IPS-20b (cell line): ENCODE measurements at regions not wholly inside any gene's neighbourhood (a gene's known extent, or its start where the extent isn't known, plus 50 kb on each side); places are given as distances from the start of the nearest gene placed in this dataset.

Experiments
- H3K27ac ChIP-seq: one replicate; pipeline ENCODE4 v1.5.1; 2013; ENCODE audit warnings: low read length
- H3K27me3 ChIP-seq: 2 replicates; pipeline ENCODE4 v1.6.1; 2013; ENCODE audit warnings: mild to moderate bottlenecking, low read length, inconsistent platforms; ENCODE audit not compliant: insufficient read depth
- H3K36me3 ChIP-seq: 2 replicates; pipeline ENCODE4 v1.6.1; 2013; ENCODE audit warnings: low read depth, mild to moderate bottlenecking, inconsistent platforms, low read length, moderate library complexity; ENCODE audit not compliant: insufficient read depth
- H3K4me1 ChIP-seq: 2 replicates; pipeline ENCODE4 v1.6.1; 2013; ENCODE audit warnings: mild to moderate bottlenecking, control low read depth, inconsistent platforms, low read length, moderate library complexity; ENCODE audit not compliant: insufficient read depth
- H3K4me3 ChIP-seq: 2 replicates; pipeline ENCODE4 v1.5.1; 2013; ENCODE audit warnings: mild to moderate bottlenecking, low read length, inconsistent platforms
- H3K9ac ChIP-seq: 2 replicates; pipeline ENCODE4 v1.6.1; 2013; ENCODE audit warnings: low read depth, mild to moderate bottlenecking, inconsistent platforms, low read length, moderate library complexity
- H3K9me3 ChIP-seq: 2 replicates; pipeline ENCODE4 v1.6.1; 2013; ENCODE audit warnings: mild to moderate bottlenecking, low read depth, low read length, inconsistent platforms; ENCODE audit not compliant: insufficient read depth

DNA sequence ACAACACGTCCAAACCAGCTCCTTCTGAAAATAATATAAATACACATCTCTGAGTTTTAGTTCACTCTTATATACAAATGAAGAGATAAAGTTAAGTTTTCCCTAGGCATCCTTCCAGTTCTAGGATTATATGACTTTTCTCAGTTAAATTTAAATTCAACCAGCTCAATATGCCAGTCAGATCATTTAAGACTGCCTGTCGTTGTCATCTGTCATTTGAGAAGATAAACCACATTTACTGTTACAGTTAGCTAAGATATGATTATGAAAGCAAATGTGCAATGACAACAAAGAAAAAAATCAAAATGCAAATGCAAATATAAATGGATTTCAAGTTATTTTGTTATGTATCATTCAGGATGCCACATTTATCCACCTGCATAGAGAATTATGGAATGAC lies 671.7 kb upstream of the GOT2 start:
- no peaks in the 10 kb centered on the region for H3K27me3 ChIP-seq
- H3K36me3 ChIP-seq, result no peaks in the 10 kb centered on the region
- H3K4me1 ChIP-seq, result no peaks in the 10 kb centered on the region
- H3K27ac ChIP-seq, result no peak overlapping the region
- H3K4me3 ChIP-seq, result no peak overlapping the region
- no peak overlapping the region for H3K9ac ChIP-seq
- no peaks in the 10 kb centered on the region for H3K9me3 ChIP-seq

DNA sequence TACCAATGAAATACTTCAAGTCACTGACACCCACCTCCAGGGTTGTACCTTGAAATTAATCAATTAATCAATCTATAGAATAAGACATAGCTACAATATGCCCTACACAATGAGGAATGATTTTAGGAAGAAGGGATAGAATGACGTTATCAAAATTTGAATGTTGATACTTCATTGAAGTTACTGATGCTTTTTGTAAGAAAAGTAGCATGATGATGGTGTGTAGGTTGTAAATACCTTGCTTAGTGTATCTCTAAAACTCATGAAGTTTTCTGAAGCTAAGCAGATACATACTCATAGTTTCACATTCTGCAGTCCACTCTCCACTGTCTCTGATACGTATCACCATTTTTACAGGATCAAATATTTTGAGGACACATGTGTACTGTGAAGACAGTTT lies 670.4 kb upstream of the GOT2 start:
- Histone ChIP-seq H3K9ac (no peak overlapping the region), H3K4me3 (no peak overlapping the region), H3K4me1 (no peaks in the 10 kb centered on the region), H3K27me3 (no peaks in the 10 kb centered on the region), H3K36me3 (no peaks in the 10 kb centered on the region), H3K9me3 (no peaks in the 10 kb centered on the region), H3K27ac (no peak overlapping the region)

DNA sequence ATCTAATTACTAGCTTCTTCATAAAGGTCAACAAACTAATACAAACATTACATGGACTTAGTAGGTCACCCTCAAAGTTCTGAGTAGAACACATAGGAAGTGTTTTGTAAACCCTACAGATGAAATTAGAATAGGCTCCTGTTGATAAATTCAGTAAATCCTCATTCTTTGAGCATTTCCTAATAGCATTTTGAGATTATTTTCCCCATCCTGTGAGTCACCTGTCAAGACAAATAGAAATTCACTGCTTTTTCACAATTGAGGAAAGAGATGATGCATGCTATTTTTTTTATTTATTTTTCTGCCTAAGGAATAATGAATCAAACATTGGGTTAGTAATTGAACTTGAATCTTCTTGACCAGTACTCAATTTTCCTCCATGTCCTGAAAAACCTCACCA lies 666.7 kb upstream of the GOT2 start:
- no peak overlapping the region for H3K27ac ChIP-seq
- no peak overlapping the region for H3K9ac ChIP-seq
- no peaks in the 10 kb centered on the region for H3K9me3 ChIP-seq
- H3K4me1 ChIP-seq, result peaks cover under 1% of the 10 kb centered on the region; the same call in 1 of the 2 replicates
- no peaks in the 10 kb centered on the region for H3K36me3 ChIP-seq
- H3K27me3 ChIP-seq, result no peaks in the 10 kb centered on the region
- no peak overlapping the region for H3K4me3 ChIP-seq

DNA sequence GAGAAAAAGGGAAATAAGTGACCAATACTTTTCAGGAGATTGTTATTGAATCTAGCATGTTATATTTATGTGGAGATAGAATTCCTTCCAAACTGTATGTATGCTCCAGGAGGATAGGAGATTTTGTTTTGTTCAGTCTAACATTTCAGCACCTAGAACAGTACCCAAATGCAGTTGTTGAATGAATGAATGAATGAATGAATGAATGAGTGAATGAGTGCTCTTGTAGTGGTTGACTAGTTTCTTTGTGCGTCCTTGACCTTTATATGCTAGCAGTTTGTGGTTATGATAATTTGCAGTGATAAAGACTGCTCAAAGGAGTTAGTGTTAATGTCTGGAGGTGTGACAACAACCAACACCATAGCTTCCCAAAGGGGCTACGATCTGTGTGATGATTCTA lies 663.5 kb upstream of the GOT2 start:
- no peak overlapping the region for H3K9ac ChIP-seq
- no peaks in the 10 kb centered on the region for H3K27me3 ChIP-seq
- H3K4me1 ChIP-seq, result peaks cover 3% of the 10 kb centered on the region; the same call in 1 of the 2 replicates
- H3K9me3 ChIP-seq, result no peaks in the 10 kb centered on the region
- no peaks in the 10 kb centered on the region for H3K36me3 ChIP-seq
- no peak overlapping the region for H3K27ac ChIP-seq
- H3K4me3 ChIP-seq, result no peak overlapping the region

DNA sequence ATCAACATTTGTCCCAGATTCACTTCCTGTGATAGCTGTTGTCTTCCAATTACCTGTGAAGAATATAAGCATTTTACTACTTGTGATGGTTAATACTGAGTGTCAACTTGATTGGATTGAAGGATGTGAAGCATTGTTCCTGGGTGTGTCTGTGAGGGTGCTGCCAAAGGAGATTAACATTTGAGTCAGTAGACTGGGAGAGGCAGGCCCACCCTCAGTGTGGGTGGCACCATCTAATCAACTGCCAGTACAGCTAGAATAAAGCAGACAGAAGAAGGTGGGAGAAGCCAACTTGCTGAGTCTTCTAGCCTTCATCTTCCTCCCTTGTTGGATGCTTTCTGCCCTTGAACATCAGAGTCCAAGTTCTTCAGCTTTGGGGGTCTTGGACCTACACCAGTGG lies 660.4 kb upstream of the GOT2 start:
- H3K36me3 ChIP-seq, result no peaks in the 10 kb centered on the region
- no peak overlapping the region for H3K27ac ChIP-seq
- H3K4me3 ChIP-seq, result no peak overlapping the region
- no peaks in the 10 kb centered on the region for H3K27me3 ChIP-seq
- peaks cover 3% of the 10 kb centered on the region; the same call in 1 of the 2 replicates for H3K4me1 ChIP-seq
- no peaks in the 10 kb centered on the region for H3K9me3 ChIP-seq
- H3K9ac ChIP-seq, result no peak overlapping the region

DNA sequence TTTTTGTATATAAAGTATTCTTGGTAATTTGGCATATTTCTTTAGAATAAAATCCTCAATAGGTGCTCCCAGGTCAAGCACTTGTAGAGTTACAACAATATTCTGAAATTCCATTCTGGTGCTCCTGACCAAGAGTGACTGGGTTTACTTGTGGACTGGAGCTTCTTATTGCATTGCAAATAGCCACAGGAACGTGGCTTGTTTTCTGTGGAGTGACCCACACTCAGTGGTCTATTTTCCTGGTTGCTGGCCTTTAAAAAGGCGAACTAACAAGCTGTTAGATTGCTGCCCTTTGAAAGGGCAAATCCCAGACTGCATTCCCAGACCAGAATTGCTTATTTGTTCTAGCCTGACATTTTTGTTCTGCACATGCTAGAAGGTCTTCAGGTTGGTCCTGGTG lies 658.8 kb upstream of the GOT2 start:
- H3K4me1 ChIP-seq, result peaks cover 3% of the 10 kb centered on the region; the same call in 1 of the 2 replicates
- no peaks in the 10 kb centered on the region for H3K36me3 ChIP-seq
- H3K9me3 ChIP-seq, result no peaks in the 10 kb centered on the region
- H3K4me3 ChIP-seq, result no peak overlapping the region
- no peaks in the 10 kb centered on the region for H3K27me3 ChIP-seq
- no peak overlapping the region for H3K9ac ChIP-seq
- no peak overlapping the region for H3K27ac ChIP-seq

DNA sequence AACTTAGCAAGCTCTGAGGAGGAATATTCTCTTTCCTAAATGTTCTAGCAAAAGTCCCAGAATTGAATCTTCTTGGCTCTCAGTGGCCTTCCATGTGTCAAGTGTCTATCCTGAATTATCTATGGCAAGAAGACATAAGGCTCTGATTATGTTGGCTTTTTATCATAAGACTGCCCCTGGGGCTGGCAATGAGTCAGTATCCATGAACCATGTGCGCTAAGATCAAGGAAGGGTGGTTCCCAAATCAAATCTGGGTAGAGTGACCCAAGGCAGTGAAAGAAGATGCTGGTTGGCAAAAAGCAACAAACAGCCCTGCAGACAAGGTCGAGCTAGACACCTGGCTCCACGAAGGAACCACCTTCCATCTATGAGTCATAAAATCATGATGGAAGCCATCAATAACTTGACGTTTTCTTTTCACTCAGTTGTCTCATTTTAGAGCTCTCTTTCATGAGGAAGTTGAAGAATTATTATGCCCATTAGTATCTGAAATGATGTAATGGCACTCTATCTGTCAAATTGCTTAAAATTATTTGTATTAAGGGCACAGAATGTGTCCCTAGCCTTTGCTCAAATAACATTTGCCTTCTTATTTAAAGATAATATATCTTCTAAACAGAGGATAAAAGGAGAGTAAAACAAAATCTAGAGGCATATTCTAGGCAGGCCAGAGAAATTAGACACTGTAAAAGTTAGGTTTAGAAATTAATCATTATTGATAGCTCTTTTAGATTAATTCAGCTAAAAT lies 657.7 kb upstream of the GOT2 start:
- H3K4me3 ChIP-seq, result no peak overlapping the region
- H3K9me3 ChIP-seq, result no peaks in the 10 kb centered on the region
- peaks cover 3% of the 10 kb centered on the region; the same call in 1 of the 2 replicates for H3K4me1 ChIP-seq
- no peaks in the 10 kb centered on the region for H3K36me3 ChIP-seq
- no peaks in the 10 kb centered on the region for H3K27me3 ChIP-seq
- H3K27ac ChIP-seq, result no peak overlapping the region
- no peak overlapping the region for H3K9ac ChIP-seq

DNA sequence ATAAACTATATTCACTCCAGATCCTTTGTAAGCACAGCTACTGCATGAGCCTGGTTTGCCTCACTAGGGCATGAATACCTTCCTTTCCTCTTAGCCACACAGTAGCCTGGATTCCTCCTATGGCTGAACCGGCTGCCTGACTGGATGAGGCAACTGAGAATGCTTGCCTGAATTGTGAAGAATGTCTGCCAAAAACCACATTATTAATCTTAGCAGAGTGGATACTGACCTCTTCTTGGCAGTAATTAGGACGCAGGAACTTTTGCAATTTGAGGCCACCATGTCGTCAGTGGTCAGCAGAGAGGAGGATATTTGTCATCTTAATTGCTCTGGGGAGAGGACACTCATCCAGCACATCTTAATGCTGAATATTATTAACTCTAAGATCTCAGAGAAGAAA lies 651.8 kb upstream of the GOT2 start:
- H3K9ac ChIP-seq, result no peak overlapping the region
- H3K27ac ChIP-seq, result no peak overlapping the region
- no peak overlapping the region for H3K4me3 ChIP-seq
- no peaks in the 10 kb centered on the region for H3K36me3 ChIP-seq
- no peaks in the 10 kb centered on the region for H3K27me3 ChIP-seq
- H3K4me1 ChIP-seq, result no peaks in the 10 kb centered on the region
- H3K9me3 ChIP-seq, result no peaks in the 10 kb centered on the region

DNA sequence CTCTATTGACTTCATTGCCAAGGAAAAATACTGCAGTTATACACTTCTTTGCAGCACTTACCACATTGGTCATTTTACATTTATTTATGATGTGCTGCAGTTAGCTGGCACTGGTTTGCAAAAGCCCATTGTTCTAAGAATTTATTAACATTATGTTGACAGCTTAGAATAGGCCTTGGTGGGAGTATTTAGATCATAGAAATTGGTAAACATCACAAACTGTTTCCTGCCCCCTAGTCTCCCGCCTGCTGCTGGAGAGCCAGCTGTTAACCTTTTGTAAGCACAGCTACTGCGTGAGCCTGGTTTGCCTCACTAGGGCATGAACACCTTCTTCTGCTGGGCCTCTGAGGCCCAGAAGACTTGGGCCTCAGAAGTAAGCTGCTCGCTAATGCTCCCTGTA lies 651.4 kb upstream of the GOT2 start:
- Histone ChIP-seq H3K4me3 (no peak overlapping the region), H3K27me3 (no peaks in the 10 kb centered on the region), H3K4me1 (no peaks in the 10 kb centered on the region), H3K9ac (no peak overlapping the region), H3K9me3 (no peaks in the 10 kb centered on the region), H3K36me3 (no peaks in the 10 kb centered on the region), H3K27ac (no peak overlapping the region)

DNA sequence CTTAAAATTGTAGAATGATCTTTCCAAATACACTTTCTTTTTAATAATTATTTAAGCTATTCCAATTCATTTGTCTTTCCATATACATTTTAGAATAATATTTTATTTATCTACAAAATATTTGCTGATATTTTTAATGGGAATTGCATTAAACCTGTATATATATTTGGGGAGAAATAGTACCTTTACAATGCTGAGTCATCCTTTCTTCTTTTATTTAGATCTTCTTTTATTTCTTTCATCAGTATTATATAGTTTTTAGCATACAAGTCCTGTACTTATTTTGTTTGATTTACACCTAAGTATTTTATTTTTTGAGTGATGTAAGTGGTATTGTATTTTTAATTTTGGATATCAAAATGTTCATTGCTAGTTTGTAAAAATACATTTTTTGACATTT lies 639.5 kb upstream of the GOT2 start:
- Histone ChIP-seq H3K4me1 (no peaks in the 10 kb centered on the region; the same call in 1 of the 2 replicates), H3K4me3 (no peak overlapping the region), H3K36me3 (no peaks in the 10 kb centered on the region), H3K9ac (no peak overlapping the region), H3K27me3 (no peaks in the 10 kb centered on the region), H3K9me3 (no peaks in the 10 kb centered on the region), H3K27ac (no peak overlapping the region)

DNA sequence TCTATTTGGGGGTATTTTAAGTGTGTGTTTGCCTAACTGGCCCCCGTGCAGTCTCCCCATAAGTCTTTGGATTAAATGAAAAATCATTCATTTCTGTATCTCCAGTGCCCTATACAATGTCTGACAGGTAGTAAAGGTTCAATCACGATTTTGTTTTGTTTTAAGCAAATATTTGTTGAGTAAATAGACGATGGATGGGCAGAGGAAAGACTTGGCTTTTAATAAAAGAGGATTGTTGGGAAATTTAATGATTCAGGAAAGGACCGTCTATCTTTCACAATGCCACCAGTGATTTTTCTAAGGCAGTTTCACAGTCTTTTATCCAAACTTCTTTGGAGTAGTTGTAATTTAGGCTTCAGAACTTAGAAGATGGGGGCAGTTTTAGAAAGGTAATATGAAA lies 636.6 kb upstream of the GOT2 start:
- Histone ChIP-seq H3K4me3 (no peak overlapping the region), H3K4me1 (no peaks in the 10 kb centered on the region; the same call in 1 of the 2 replicates), H3K27ac (no peak overlapping the region), H3K36me3 (no peaks in the 10 kb centered on the region), H3K27me3 (no peaks in the 10 kb centered on the region), H3K9ac (no peak overlapping the region), H3K9me3 (no peaks in the 10 kb centered on the region)

DNA sequence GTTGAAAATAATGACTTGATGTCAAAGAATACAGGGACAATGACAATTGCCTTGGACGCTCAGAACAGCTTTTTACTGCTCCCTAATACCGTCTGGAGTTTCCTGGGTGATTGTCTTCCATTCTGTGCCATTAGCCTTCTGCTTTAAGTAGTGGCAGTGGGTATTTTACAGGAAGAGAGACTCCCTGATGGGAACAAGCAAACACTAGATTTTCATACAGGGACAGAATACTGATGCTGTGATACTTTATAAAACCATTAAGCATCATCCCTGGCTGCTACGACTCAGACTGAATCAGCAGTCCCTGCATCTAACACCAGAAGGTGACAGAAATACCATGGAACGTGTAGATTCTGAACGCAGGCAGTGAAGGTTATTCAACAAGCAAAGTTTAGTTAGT lies 635.4 kb upstream of the GOT2 start:
- Histone ChIP-seq H3K27me3 (no peaks in the 10 kb centered on the region), H3K4me1 (no peaks in the 10 kb centered on the region; the same call in 1 of the 2 replicates), H3K9me3 (no peaks in the 10 kb centered on the region), H3K36me3 (no peaks in the 10 kb centered on the region), H3K27ac (no peak overlapping the region), H3K9ac (no peak overlapping the region), H3K4me3 (no peak overlapping the region)
